B cell (primary cell): ENCODE measurements at regions not wholly inside any gene's neighbourhood (a gene's known extent, or its start where the extent isn't known, plus 50 kb on each side); places are given as distances from the start of the nearest gene placed in this dataset.

Source experiments
- EZH2 ChIP-seq: IDR thresholded peaks from 2 replicates; pipeline ENCODE4 v1.6.1; 2012; ENCODE audit warnings: borderline replicate concordance, low read depth, mild to moderate bottlenecking, moderate library complexity, low read length; ENCODE audit not compliant: insufficient read depth, poor library complexity, severe bottlenecking
- TF ChIP-seq, protein P1 (sequence below): fragments of 200-600 bp; IDR thresholded peaks from one replicate; pipeline ENCODE4 v1.8.0; 2022; ENCODE audit warnings: antibody characterized with exemption, mild to moderate bottlenecking

DNA sequence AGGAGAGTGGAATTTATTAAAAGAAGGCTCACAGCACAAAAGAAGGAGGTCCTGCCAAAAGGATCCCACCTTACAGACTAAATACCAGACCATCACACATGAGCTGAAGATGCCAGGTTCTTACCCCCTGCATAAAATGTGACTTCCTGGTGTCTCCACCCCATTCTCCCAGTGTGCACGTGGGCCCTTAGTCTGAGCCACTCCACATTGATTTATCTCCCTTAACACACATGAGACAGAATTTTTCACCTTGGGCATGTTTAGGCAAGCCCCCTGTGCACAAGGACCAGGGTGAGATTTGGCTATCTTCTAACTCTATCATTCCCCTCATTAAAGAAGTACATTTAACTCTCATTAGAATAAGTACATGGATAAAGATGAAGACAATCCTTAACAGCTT lies 916.7 kb downstream of the PLOD2 start:
- TF ChIP-seq, protein P1, sequence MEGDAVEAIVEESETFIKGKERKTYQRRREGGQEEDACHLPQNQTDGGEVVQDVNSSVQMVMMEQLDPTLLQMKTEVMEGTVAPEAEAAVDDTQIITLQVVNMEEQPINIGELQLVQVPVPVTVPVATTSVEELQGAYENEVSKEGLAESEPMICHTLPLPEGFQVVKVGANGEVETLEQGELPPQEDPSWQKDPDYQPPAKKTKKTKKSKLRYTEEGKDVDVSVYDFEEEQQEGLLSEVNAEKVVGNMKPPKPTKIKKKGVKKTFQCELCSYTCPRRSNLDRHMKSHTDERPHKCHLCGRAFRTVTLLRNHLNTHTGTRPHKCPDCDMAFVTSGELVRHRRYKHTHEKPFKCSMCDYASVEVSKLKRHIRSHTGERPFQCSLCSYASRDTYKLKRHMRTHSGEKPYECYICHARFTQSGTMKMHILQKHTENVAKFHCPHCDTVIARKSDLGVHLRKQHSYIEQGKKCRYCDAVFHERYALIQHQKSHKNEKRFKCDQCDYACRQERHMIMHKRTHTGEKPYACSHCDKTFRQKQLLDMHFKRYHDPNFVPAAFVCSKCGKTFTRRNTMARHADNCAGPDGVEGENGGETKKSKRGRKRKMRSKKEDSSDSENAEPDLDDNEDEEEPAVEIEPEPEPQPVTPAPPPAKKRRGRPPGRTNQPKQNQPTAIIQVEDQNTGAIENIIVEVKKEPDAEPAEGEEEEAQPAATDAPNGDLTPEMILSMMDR, result no peak
- no peak for TF ChIP-seq EZH2
